ENCODE measurements at regions not wholly inside any gene's neighbourhood (a gene's known extent, or its start where the extent isn't known, plus 50 kb on each side); places are given as distances from the start of the nearest gene placed in this dataset.

DNA sequence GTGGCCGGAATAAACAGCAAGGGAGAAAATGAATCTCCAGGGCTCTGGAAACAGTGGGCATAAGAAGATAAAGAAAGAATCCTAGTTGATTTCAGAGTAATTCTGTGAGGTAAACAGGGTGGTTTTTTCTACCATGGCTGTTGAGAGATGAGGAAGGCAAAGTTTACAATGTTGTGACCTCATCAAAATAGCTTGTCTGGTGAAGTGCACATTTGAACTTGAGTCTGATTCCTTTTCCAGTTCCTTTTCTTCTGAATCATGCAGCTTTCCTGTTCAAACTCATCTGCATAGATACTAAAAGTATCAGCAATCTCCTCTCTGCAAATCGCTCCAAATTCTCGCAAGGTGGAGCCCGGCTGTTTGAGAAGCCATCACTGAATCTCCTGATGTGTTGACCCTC, 161.7 kb downstream of the PLPP3 start:
- no peak for DNase-seq

- DNase-seq: no peak
Observed at GRCh38 chr1:56416495-56416894, 162.9 kb downstream of the PLPP3 start.

DNA sequence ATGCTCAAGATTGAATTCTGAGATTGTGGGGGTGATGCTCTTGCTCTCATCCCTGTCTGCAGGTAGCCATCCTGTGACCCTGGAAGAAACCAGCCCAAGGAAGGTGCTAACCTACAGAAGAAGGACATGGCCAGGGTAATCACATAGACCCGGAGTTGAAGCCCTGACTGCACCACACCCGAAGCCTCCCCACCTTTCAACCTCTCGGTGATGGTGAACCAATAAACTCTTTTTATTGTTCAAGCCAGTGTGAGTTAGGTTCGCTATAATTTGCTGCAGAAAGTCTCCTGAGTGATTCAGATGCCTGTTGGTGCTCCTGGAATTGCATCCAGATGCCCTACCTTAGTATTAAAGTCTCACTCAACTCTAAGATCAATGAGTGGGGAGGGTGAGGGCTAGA, 163.6 kb downstream of the PLPP3 start:
- no peak for DNase-seq

- DNase-seq: no peak
Observed at GRCh38 chr1:56415258-56415657, 164.1 kb downstream of the PLPP3 start.

- no peak for DNase-seq
Observed at GRCh38 chr1:56414728-56415224, 164.6 kb downstream of the PLPP3 start.

- DNase-seq: no peak
Observed at GRCh38 chr1:56413671-56414199, 165.6 kb downstream of the PLPP3 start.

DNA sequence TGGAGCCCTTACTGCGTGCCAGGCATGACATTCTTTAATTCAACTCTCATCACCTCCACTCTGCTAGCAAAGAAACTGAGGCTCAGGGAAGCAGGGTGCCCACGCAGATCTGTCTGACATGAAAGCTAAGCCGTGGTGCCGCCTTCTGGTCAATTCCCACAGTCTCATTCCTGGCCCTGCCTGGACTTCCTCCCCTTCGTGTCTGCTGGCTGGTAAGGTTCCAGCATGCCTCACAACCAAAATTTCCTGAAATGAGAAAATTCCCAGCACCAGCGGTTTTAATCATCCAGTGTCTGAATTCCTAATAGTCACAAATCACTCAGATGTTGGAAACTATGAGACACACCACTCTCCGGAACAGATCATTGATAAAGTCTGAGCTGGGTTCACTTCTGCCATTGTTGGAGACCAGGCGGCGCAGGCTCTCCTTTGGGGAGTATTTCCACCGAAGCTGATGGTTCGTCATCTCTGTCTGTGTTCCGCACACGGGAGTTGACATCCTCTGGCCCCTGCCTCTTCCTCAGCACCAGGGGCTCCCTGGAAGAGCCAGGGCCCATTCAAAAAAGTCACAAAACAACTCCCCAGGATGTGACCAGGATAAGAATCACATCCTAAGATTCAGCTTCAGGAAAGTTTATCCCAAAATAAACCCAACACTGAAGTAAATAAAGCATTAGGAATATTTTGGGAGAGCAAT, 167.7 kb downstream of the PLPP3 start:
- DNase-seq: no peak

DNA sequence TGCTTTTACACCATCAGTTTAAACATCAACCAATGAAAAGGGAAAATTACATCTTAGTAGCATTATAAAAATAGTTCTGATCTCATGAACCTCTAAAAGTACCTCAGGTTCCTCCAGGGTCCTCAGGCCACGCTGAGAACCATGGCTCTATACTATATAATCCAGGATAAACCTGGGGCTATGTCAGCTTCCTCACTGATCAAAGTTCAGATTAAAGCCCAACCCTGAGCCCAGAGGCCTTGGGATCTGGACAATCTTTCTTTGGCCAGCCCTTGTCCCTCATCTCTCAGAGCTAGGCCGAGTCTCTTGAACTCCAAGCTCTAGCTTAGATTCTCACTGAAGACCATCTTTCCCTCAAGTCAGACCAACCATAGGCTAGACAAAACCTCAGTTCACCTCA, 168.3 kb downstream of the PLPP3 start:
- DNase-seq: no peak

DNA sequence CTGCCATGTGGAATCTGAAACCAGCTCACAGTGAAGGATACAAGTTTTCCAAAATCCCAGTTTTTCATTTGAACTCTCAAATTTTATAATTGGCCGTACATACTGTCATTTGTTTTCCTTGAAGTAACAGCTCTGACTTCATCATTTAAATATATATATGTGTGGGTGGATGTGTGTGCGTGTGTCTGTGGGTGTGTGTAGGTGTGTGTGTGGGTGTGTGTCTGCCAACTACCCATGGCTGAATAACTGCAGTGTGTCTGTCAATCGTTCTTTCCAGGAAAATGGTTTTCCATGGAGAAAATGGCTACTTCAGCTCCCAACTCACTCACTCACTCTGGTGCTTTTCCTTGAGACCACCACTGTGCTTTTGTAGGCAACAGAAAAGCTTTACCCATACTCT, 169.0 kb downstream of the PLPP3 start:
- no peak for DNase-seq

- no peak for DNase-seq
Observed at GRCh38 chr1:56409112-56409691, 170.2 kb downstream of the PLPP3 start.

DNA sequence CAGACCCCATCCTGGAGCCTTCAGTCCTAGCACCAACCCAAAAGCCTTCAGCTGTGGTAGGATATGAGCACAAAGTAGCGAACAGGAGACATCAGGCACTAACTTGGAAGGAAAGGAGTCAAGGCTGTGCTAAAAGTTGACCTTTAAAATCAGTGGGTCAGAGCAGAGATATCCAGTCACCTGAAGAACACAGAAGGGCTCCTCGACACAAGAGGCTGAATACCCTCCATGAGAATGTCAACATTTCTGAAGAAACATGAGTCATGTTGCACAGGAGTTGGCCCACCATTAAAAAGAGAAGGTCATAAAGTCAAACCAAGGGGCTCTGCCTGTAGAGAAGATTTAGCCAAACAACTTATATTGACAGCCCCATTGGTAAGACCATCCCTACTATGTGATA, 172.5 kb downstream of the PLPP3 start:
- no peak for DNase-seq

GRCh38 chr1:56404561-56405030, 174.8 kb downstream of the PLPP3 start:
- DNase-seq: no peak

GRCh38 chr1:56404066-56404465, 175.3 kb downstream of the PLPP3 start:
- DNase-seq: no peak

DNA sequence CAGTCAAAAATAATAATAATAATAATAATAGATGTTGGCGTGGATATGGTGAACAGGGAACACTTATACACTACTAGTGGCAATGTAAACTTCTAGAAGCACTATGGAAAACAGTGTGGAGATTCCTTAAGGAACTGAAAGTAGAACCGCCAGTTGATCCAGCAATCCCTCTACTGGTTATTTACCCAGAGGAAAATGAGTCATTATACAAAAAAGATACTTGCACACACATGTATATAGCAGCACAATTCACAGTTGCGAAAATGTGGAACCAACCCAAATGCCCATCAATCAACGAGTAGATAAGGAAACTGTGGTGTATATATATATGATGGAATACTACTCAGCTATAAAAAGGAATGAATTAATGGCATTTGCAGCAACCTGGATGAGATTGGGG, 176.0 kb downstream of the PLPP3 start:
- DNase-seq: no peak

DNA sequence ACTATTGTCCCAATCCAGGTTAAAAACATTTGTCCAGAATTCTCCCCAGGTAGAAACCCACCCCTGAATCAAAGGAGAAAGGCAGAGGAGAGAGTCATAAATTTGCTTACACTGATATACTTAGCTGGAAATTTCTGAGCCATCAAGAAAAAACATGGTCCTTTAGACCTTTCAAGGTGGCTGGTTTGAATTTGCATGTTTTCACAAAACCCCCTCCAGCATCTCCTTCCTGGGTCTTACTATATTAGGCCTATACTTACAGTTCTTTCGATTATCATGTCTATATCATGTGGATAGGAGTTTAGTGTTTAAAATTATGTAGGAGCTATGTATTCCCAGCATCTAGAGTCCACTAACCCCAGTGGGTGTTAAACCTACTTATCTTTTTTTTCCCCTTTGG, 178.2 kb downstream of the PLPP3 start:
- no peak for DNase-seq

DNA sequence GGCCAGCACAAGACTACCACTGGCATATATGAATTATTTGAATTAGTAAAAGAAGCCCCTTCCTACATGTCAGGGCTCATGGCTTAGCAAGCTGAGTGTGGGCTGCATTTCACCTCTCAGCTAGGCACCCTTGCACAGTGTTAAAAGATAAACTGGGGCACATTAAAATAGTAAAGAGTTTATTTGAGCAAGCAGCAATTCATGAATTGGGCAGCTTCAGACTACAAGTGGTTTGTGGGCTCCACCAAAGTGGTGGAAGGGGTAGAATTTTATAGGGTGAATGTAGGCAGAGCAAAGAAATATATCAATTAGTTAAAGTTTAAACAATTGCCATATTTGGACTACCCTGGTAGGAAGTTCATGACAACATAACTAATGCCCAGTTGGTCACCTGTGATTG, 178.8 kb downstream of the PLPP3 start:
- DNase-seq: no peak

GRCh38 chr1:56399795-56400194, 179.6 kb downstream of the PLPP3 start:
- DNase-seq: no peak

DNA sequence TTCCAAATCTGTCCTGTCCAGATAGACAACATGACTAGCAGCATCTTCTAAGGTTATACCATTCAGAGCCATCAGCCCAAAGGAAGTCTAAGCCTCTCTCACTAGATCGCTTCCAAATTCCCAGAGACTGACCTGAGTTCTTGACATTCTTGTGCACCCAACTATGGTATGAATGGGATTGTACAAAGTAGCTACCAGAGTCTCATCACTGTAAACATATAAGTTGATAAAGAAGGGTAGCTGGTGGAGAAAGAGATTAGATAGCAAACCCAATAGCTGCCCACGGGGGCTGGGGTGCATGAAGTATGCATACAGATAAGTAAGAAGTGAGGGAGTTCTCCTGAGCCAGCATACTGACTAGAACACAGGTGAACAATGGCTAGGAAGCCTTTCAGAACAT, 180.0 kb downstream of the PLPP3 start:
- no peak for DNase-seq

DNA sequence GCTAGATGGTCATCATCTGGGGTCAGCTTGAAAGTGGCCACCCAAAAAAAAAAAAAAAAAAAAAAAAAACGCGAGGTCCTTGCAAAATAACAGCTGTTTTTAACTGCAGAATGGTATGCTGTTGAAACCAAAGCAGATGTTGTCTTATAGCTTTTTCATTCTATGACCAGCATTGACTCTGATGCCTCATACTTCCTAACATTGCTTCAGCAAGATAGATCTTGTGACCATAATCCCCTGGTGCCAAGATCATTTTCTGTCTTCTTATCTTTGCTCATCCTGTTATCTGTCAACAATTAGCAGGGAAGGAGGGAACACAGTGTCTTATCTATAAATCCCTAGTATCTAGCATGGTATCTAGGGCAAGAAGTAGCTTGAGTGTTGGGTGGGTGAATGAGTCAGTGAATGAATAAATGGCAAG, 181.5 kb downstream of the PLPP3 start:
- DNase-seq: no peak

DNA sequence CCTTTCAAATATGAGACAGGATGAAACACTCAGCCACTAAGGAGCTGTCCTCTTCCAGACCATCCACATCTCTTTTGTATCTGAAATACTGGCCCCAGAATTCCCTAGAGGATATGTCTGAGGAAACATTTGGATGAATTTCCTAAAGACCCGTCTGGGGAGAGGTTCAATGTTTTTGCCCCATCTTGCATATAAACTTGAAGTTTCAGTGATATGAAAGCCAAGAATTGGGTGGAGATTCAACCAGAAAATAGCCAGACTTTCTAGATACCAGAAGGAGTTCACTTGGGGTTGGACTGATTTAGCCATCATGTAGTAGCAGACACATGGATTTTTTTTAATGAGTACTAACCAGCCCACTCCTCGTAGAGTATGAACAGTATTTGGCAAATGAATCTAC, 182.0 kb downstream of the PLPP3 start:
- DNase-seq: no peak

GRCh38 chr1:56396581-56396980, 182.8 kb downstream of the PLPP3 start:
- no peak for DNase-seq

DNA sequence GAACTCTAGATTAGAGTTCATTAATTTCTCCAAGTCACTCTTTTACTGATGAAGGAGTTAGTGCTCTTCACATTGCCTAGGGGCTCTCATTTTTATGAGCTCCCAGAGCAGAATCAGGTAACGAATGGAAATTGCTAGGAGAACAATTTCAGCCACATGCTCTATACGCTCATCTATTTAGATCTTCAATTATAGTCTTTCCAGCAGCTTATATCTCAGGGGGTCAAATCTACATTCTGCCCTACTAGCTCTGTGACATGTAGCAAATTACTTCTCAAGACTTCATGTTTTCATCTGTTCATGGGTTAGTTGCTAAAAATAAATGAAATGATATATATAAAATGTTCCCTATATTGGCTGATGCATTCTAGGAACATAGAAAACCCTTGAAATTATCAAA, 183.6 kb downstream of the PLPP3 start:
- no peak for DNase-seq

- DNase-seq: no peak
Observed at GRCh38 chr1:56394298-56394697, 185.1 kb downstream of the PLPP3 start.

Measured in right kidney (tissue), 1 donor.